HG03469 (cell line): ENCODE measurements at regions not wholly inside any gene's neighbourhood (a gene's known extent, or its start where the extent isn't known, plus 50 kb on each side); places are given as distances from the start of the nearest gene placed in this dataset.

Source experiments
- ATAC-seq: cut with Tn5 transposase; IDR thresholded peaks from one replicate; pipeline ENCODE4 v1.9.1; 2021; ENCODE audit warnings: mild to moderate bottlenecking, moderate library complexity, moderate number of reproducible peaks; ENCODE audit not compliant: unreplicated experiment

DNA sequence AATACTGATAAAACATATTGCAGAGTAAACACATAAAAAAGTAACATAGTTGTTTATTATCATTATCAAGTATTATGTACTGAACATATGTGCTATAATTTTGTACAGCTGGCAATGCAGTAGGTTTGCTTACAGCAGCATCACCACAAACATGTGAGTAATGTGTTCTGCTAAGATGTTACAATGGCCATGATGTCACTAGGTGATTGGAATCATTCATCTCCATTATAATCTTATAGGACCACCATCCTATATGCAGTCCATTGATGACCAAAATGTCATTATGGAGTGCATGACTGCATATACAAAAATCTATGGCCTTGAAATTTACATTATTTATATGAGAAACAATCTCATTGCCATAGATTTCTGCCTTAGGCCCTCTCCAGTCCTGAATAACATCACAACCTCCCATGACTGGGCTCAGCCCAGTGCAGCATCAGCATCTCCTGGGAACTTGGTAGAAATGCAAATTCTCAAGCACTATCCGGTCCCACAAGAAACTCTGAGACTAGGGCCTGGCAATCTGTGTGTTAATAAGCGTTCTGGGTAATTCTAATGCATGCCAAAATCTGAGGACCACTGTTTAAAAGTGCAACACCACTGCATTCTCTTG lies 352.0 kb upstream of the MARCKS start:
- ATAC-seq = no peak

DNA sequence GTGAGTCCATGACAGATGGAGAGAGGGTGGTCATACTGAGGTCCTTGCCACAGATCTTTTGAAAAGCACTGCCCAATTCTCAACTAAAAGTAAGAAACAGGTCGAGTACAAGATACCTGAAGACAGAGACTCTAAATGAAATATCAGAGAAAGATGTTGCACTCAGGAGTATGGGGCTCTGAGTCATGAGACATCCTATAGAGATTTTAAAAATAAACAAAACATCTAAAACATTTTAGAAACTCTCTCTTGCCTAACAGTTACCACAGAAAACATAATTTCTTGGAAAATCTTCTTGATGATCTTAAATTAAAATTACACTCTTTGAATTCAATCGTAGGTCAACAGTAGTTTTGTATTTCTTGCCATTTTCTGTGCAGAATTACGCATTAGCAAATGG lies 348.9 kb upstream of the MARCKS start:
- ATAC-seq = no peak

DNA sequence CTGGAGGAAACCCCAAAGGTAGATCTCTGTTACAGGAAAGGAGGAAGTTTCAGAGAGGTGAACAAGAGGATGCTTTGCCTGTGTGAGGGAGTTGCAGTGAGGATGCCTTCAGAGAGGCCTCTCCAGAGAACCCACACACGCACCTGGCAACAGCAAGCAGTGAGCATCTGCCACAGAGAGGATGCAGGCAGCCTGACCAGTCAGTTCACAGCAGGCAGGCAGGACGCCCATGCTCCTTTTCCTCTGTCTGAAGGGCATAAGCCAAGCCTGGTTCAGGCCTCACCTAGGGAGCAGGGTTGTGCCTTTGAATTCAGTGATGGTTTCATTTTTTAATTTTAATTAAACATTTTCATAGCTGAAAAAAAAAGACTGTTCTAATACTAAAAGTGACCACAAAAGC lies 346.0 kb upstream of the MARCKS start:
- no peak for ATAC-seq

DNA sequence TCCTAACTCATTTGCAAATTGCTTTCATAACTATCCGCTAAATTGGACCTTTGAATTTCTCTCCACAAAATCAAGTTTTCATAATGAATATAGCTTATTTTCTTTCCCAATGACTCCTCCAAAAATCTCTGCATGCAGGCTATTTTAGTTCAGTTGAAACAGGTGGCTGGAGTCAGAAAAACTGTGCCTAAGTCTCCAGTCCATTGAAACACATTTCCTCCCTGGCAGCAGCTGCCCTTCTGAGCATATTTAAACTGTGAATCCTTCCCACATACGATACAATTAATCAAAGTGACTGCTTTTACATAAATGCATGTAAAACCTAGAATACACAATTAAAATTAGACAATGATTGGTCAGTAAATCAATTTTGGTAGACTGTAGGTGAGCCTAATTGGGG lies 344.6 kb upstream of the MARCKS start:
- ATAC-seq = no peak

DNA sequence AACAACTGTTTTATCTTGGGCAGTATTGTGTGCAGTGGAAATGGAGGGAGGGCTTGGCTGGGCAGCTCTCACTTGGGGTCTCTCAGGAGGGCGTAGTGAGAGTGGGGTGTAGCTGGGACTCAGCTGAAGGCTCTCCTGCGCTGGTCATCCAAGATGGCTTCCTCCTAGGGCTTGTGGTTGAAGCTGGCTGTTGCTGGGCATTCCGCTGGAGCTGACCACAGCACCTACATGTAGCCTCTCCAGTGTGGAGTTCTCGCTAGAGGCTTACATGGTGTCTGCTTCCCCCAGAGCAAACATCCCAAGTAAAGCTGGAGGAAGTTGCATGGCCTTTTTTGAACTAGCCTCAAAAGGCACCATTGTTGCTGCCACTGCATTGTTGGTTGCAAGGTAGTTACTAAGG lies 344.1 kb upstream of the MARCKS start:
- ATAC-seq = no peak

- no peak for ATAC-seq
Measured at GRCh38 chr6:113522376-113522775, 334.8 kb upstream of the MARCKS start.

GRCh38 chr6:113524826-113525225 lies 332.3 kb upstream of the MARCKS start:
- no peak for ATAC-seq

GRCh38 chr6:113526553-113526952 lies 330.6 kb upstream of the MARCKS start:
- no peak for ATAC-seq

DNA sequence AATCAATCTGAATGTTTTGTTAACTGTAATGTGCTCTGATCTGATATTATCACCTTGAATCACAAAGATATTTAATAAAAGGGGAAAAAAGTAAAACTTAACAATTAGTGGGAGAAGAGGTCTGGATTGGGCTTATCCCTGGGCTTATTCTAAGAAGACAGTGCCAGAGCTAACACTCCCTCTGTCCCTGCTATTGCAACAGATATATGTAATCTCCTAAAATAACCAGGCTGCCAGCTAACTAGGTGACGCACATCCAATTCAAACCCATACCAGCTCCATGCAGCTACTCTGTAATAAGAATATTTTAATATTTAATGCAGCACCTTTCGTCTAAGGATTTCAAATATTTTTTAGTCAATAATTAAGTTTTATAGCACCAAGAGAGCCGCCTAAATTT lies 330.1 kb upstream of the MARCKS start:
- ATAC-seq = no peak

- ATAC-seq = no peak
Measured at GRCh38 chr6:113528111-113528510, 329.0 kb upstream of the MARCKS start.

DNA sequence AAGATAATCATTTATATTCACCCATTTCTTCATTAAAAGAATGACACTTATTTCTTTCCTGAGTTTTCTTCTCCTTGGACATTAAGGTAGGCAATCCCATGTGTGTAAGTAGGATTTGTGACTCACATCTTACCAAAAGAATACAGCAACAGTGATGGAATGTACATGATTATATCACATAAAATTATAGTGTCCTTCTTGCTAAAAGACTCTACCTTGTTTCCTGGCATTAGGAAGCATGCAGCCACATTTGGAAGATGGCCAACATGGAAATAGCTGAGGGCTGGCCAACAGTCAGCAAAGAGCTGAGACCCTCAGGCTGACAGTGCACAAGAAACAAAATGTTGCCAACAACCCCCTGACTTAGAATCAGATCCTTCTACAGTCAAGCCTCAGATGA lies 327.9 kb upstream of the MARCKS start:
- ATAC-seq = no peak

DNA sequence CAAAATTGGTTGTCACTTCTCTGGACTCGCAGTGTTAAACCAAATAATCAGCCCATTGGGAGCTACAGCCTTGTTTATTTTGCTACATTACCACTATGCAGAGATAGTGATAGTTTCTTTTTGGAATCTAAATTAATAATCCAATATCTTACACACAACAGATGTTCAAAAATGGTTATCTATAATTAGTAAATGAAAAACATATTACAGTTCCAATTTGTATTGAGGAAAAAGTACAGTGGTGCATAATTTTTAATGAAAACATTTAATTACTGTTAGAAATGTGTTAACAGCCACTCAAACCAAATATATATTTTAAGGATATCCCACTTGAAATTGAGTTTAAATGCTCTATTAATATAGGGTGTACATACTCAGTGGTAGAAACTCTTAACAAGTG lies 327.3 kb upstream of the MARCKS start:
- no peak for ATAC-seq

GRCh38 chr6:113530769-113531168 lies 326.4 kb upstream of the MARCKS start:
- no peak for ATAC-seq

DNA sequence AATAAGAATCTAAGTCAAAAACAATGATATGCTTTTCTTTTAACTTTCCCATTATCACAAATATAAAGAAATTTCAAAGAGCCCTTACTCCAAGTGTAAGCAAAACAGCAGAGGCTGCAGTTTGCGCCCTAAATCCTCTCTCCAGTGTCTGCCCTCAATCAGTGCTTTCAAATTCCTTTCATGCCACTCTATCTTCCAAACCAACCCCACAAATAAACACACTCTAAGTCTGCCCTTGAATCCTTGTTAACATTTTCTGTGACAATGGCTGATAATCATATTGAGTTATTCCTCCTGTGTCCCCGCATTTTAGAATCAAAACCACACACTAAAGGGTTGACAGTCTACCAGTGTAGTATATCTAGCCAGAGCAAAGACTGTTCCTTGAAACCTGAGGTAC lies 317.9 kb upstream of the MARCKS start:
- no peak for ATAC-seq

DNA sequence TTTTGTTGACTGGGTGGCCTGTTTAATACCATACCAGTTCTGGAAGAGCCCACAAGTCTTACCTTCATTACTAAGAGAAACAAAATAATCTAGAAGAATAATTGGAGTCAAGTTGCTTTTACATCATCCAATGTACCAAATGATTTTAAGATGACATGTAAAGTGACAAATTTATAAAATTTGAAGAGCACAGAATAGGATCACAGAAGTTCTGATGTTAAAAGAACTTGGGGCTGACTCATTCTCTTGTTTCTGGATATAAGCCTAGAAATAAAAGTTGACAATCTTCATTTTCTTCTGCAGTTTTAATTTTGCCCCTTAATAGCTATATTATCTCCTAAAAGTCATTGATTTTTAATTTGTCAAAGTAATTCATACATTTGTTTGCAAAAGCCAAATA lies 317.5 kb upstream of the MARCKS start:
- ATAC-seq = no peak

GRCh38 chr6:113540466-113540865 lies 316.7 kb upstream of the MARCKS start:
- no peak for ATAC-seq

DNA sequence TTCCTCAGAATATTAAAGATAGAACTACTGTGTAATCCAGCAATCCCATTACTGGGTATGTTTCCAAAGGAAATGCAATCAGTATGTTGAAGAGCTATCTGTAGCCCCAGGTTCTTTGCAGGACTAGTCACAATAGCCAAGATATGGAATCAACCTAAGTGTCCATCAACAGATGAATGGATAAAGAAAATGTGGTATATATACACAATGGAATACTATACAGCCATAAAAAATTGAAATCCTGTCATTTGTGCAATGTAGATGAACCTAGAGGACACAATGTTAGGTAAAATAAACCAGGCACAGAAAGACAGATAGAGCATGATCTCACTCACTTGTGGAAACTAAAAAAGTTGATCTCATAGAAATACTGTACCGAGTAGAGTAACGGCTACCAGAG lies 306.0 kb upstream of the MARCKS start:
- ATAC-seq = no peak

DNA sequence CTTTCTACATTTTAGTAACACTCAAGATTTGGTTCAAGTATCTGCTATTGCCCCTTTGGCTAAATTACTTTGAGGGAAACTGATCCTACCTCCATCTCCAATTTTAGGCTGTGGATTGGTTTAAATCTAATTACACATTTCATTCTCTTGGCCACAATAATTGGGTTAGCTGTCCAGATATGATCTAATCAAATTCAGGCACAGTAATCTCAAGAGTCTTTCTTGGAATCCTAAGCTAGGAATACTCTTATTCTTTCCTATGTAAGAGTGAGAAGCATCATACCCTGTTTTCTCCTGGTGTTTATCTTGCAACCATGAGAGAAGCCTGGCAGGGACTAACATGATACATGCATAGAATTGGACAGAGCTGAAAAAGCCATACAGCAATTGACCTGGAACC lies 300.4 kb upstream of the MARCKS start:
- ATAC-seq = no peak

DNA sequence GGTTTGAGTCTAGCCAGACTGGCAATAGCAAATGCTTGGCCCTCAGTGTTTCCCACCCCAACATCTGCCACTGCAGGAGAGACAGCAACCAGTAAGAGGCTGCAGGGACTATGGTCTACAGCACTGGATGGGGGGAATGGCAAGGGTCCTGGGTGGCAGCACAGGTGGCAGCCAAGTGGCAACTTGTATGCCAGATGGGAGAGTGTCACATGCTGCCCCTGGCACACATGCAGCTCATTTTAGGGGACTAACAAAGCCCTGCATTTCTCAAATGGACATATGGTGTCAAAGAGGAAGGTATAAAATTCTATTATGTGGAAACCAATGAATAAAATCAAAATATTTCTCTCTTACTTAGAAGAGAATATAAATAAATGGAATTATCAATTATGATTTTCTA lies 298.7 kb upstream of the MARCKS start:
- ATAC-seq = no peak

GRCh38 chr6:113558966-113559365 lies 298.2 kb upstream of the MARCKS start:
- no peak for ATAC-seq

- no peak for ATAC-seq
Measured at GRCh38 chr6:113560376-113560775, 296.8 kb upstream of the MARCKS start.

DNA sequence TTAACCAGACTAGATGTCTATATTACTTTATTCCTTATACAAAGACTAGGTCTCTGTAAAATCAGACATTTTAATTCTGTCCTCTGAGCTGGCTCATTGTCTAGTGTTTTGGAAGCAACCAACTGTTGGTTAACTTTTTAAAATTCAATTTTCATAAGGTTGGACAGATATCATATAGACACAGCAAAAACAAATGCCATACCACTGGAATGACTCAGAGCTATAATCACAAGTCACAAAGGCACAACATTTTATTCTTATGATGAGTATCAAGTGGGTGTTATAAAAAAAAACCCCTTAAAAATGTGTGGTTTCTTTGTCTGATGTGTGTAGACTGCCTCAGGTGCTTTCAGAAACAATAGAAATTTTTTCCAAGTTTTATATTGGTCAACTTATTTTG lies 296.2 kb upstream of the MARCKS start:
- ATAC-seq = no peak

DNA sequence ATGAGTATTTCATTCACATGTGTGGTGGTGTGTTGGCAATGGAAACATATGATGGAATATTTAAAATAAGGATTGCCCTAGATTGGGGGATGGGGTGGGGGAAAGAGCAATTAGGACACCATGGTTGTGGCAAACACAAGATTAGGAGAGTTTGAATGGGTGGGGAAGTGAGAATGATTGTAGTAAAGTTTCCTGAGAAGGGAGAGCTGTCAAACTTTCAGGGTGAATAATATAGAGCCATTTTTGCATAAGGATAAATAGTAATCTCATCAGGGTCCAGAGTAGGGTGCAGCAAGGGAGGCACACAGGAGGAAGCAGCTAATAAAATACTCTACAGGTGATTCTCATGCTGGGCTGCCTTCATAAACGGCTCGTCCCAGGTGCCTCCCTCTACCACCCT lies 294.9 kb upstream of the MARCKS start:
- no peak for ATAC-seq
